ENCODE measurements at regions not wholly inside any gene's neighbourhood (a gene's known extent, or its start where the extent isn't known, plus 50 kb on each side); places are given as distances from the start of the nearest gene placed in this dataset.

DNA sequence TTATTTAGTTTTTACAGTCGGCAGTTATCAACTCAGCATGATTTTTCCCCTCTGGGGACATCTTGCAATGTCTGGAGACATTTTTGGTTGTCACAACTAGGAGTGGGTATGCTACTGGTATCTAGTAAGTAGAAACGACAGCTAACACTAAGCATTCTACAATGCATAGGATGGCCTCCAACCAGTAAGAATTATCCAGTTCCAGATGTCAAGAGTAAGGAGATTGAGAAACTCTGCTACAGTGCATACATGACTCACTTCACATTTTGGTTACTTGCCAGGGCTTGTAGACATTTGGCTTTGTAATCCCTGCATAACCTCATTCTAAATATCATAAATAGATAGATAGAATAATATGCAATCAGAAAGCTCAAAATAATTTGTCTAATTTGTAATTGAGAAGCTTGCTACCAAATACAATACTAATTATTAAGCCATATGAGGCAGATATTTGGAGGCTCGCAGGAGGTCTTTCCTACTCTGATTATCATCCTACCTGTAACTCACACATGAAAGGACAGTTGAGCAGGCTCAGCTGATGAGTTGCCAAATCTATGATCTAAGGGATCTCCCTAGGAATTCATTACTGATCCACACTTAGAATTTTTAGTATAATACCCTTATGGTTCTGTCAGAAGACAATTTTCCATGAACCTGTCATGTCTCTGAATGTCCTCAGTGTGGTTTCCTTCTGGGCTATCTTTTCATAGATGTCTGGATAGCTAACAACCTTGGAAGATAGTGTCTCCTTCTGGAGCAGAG, 346.9 kb upstream of the TLE4 start:
- no peak for FAIRE-seq
- no peak for DNase-seq (ENCODE audit: insufficient read length, low spot score)

DNA sequence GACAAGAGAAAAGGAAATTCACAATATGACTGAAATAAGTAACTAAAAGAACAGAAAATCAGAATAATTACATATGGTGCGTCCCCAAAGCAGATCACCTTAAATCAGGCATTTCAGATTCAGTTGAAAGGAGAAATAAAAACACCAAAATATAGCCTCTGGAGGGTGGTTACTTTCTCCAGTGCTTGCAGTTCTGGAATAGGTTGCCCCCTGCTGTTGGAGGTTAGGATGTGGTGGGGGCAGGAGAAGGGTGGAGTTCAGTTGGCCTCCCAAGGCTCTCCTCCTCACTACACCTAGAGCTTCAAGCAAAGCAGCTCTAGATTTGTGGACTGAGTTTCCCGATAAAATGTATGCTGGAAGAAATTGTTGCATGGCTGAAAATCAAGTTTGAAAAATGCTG, 338.2 kb upstream of the TLE4 start:
- FAIRE-seq (no peak), DNase-seq (ENCODE audit: insufficient read length, low spot score) (no peak)

DNA sequence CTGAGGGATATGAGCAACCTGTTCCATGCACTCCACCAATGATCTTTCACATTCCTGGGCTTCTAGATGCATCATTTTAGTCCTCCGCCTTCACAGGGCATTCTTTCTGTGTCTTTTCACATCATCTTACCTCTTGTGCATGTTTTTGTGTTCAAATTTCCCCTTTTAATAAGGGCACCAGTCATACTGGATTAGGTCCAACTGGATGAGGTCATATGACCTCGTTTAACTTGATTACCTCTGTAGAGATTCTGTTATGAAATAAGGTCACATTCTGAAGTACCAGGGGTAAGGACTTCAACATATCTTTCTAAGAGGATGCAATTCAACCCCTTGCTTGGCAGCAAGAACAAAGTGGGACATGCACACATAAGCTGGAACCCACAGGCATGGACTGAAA, 335.3 kb upstream of the TLE4 start:
- DNase-seq (ENCODE audit: insufficient read length, low spot score) (no peak), FAIRE-seq (no peak)

DNA sequence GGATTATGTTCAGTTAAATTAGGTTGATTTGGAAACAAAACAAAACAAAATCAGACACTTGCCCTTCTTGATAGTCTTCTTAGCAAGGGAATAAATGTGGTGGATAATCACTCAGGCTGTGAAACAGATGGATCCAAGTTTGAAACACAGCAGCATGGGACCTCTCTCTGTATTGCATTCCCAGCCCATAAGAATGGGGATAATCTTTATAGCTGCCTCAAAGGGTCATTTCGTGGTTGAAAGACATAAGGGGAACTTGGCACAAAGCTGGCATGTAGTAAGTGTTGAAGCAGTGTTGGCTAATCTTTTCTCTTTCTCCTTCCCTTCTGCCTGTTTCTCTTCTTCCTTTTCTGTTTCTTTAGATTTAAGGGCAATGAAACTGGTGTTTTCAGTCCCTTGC, 333.9 kb upstream of the TLE4 start:
- FAIRE-seq (no peak), DNase-seq (ENCODE audit: insufficient read length, low spot score) (no peak)

DNA sequence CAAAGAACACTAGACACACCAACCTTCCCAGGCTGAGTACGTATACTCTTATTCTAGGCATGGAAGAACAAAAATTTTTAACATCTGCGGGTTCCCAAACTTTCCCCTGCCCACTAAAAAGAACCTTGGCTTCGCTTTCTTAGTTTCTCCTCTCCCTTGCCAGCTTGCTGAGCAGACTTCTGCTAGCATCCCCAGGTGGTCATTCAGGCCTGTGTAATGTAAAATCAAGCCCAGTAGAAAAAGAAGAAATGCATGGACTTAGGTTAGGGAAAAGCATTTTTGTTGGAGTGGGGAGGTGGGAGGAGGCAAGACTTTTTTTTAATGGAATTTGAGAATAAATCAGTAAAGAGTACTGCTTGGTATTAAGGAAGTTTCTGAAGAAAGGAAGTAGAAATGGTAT, 331.0 kb upstream of the TLE4 start:
- DNase-seq (ENCODE audit: insufficient read length, low spot score) (no peak), FAIRE-seq (no peak)

DNA sequence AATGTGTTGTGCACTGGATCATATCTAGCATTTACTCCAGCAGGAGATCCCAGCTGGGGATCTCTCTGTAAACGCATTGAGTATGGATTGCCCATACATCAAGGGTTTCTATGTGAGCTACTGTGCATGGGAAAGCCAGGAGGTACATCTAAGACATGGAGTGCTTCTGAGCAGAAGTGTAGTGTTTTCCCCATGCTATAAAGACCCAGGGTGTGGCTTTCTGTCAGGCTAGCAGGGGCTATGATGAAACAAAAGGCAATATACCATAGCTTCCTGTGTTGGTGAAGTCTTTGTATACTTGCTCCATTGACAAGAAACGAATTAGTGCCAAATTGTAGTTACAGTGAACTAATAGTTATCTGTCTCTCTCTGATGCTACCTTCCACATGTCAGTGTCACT, 329.3 kb upstream of the TLE4 start:
- no peak for FAIRE-seq
- no peak for DNase-seq (ENCODE audit: insufficient read length, low spot score)

DNA sequence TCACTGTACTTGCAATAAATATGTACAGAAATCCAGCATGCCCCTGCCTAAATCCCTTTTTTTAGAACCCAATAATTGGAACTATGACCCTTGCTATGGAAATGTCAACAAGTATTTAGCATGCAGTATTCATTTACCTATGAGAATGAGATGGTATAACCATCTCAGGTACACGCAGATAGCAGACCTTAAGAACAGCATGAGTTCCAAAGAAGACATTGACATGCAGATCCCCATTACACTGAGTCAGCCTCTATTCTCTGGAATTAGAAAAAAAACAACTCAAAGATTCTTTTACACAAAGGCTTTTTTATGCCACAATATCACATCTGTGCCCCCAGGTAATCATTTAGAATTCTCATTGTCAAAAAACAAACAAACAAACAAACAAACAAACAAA, 325.6 kb upstream of the TLE4 start:
- no peak for FAIRE-seq

DNA sequence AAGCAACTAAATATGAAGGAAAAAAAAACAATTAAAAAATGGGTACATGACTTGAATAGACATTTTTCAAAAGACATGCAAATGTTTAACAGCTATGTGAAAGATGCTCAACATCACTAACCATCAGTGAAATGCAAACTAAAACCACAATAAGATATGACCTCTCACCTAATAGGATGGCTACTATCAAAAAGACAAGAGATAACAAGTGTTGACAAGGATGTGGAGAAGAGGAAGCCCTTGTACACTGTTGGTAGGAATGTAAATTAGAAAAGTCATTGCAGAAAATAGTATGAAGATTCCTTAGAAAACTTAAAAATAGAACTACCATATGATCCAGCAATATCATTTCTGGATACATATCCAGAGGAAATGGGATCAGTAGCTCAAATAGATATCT, 324.7 kb upstream of the TLE4 start:
- FAIRE-seq, result no peak
- DNase-seq (ENCODE audit: insufficient read length, low spot score), result no peak

More for the DNA sequence above, 325.6 kb upstream of the TLE4 start:
- no peak for DNase-seq (ENCODE audit: insufficient read length, low spot score)

DNA sequence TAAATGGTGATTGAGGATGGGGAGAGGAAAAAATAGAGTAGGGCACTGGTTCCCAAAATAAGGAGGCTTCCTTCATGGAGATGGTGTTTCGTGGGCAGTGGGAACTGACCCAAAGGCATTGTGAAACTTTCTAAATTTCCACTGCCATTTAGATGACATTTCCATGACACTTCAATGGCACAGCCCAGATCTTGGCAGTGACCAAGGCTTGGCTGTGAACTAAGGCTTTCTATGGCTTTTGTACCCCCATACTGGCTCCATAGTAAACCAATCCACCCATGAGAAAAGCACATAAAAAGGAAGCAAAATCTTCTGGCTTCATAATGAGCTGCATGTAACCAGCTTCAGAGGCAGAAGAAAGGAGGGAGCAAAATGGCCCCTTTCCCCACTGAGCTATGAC, 321.0 kb upstream of the TLE4 start:
- FAIRE-seq, result no peak
- DNase-seq (ENCODE audit: insufficient read length, low spot score), result no peak

DNA sequence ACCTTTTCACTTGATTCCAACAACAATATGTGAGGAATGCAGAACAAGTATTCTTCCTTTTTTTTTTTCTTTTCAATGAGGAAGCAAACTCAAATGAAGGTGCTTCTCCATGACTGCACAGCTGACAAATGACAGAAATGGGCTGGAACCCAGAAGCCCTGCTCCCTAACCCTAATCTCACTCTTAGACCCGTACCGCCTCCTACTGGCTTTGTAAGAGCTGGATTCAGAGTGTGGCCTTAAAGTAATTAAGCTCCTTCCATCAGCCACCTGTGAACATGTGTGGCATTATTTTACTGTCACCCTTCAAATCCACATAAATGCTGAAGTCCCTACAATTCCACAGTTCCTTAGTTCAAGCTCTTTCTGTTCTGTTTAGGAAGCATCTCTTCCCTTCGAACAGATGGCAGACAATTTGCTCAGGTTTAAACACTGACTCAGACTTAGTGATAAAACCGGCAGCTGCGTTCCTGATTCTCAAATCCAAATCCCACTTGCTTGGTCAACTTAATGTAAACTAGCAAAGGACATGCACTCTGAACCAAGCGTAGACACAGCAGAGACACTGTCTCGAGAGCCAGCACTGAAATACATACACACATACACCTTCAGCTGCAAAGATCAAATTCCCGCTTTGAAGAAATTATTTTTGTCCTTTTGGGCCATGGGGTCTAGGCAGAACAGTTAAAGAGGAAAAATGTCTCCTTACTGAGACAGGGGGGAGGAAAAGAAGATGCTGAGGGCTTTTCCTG, 316.7 kb upstream of the TLE4 start:
- DNase-seq (ENCODE audit: insufficient read length, low spot score) (no peak), FAIRE-seq (no peak)

DNA sequence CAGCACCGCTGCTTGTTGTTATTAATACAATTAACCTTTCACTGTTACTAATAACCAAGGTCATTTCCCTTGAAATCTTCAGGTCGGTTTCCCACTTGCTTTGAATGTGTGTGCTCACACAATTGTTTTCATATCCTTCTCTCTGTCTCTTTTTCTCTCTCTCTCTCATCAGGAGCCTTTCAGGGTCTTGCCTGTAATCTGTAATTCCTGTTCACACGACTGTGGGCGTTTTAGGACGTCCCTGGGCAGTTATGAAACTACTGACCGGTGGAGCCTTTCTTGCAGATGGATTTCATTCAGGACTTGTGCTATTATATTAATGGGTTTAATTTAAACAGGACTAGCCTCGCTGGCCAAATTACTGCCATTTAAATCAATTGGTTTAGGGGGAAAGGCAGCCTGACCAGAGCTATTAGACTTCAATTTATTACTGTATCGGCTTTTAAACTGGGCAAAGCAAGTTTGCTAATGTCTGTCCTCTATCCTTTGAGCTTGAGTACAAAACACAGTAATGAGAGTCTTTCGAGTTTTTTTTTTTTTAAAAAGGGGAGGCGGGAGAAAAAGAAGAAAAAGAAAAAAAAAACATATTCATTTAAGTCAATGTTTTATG, 316.0 kb upstream of the TLE4 start:
- FAIRE-seq, result no peak
- DNase-seq (ENCODE audit: insufficient read length, low spot score), result no peak

DNA sequence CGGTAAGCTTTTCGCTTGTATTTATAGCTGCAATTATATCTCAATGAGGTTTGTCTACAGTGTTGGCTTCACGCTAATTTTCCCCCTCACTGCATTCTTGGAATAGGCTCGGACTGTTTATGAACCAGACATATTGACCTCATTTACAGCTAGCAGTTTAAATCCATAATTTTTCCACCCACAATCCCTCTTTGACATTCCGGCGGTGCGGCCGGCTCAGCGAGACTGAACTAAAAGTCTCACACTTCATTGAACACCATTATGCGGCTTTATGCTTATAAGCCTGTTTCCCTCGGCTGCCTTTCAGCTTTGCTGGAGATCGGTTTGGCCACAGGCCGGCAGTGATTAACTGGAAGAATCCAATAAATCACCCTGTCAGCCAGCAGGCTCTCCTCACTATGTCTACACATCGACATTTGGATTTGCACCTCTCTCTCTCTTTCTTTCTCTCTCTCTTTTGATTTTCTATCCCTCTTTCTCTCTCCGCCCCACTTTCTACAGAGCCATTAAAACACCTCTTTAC, 315.0 kb upstream of the TLE4 start:
- DNase-seq (ENCODE audit: insufficient read length, low spot score) (no peak), FAIRE-seq (no peak)

DNA sequence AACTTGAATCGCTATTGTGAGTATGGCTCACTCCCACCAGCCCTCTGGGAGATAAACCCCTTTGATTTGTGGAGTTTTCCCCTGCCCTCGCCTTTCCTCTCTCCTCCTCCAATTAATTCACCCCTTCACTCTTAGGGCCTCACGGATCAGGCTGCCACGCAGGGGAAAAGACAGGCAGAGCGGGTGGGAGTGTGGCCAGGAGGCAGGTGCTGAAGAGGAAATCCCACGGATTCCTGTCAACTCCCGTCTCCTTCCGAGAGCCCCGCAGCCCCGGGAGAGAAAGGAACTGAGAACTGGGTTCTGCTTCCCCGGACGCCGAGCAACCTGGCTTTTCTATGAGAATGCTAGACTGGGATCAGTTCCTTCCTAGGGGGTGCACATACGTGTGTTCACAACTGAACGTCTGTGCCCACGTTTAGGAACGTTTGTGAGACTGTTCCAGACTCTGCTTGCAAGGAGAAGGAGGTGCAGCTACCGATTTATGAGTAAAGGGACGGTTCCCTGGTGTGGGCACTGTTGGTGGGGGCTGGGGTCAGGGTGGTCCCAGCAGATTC, 314.5 kb upstream of the TLE4 start:
- DNase-seq (ENCODE audit: insufficient read length, low spot score) (no peak), FAIRE-seq (no peak)

DNA sequence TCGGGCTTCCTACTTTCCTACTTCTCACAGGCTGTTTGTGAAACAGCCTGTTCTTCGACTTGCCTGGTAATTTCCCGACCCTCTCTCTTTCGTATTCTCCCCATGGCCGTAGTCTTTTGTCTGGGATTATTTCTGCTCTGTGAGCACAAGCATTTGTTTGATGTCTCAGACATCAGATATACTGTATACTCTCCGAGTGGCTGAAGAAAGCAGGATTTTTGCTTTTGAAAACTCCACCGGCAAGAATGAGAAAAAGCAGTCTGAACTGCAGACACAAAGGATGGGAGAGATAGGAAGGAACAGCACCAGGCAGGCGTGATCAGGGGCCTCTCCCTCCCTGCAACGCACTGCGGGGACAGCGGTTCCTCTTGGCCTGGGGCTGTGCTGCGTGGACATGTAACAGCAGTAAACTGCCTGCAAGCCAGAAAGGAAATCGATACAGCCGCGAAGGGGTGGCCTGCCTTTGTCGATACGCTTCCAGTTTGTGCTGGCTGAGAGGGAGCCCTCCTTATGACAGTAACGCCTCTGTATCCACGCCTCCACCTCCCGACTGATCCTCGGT, 313.9 kb upstream of the TLE4 start:
- DNase-seq (ENCODE audit: insufficient read length, low spot score) (no peak), FAIRE-seq (no peak)

DNA sequence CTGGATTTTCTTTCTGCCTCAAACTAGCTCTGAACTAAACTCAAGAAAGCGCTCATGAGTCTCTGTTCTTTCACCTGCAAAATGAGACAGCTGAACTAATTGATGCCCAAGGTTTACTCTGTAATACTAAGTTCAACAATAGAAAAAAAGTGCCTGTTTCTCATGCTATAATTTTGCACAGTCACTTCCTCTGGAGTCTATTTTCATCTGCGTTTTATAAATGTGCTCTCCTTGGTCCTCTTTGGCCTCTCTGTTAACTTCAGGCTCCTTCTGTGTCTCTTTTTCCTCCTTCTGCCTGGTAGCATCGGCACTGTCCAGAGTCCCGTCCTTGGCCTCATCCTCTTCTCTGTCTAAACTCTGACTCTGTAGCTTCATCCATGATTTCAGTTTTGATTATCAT, 311.9 kb upstream of the TLE4 start:
- DNase-seq (ENCODE audit: insufficient read length, low spot score) (no peak), FAIRE-seq (no peak)

DNA sequence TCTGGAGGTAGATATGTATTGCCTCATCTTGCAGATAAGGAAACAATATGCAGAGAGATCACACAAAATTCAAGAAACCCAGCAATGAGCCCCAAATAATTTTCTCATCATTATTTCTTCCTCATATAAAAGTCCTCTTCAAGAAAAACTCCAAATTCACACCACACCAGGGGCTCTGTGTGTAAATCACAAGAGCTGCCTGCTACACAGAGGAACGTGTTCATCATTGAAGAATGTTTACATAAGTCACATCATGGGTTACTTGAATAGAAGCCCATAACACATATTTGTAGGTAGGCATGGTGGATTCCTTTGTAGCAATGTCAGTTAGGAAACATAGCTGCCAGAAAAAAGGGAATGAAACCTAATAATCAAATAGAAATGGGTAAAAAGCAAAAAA, 308.1 kb upstream of the TLE4 start:
- FAIRE-seq (no peak), DNase-seq (ENCODE audit: insufficient read length, low spot score) (no peak)

DNA sequence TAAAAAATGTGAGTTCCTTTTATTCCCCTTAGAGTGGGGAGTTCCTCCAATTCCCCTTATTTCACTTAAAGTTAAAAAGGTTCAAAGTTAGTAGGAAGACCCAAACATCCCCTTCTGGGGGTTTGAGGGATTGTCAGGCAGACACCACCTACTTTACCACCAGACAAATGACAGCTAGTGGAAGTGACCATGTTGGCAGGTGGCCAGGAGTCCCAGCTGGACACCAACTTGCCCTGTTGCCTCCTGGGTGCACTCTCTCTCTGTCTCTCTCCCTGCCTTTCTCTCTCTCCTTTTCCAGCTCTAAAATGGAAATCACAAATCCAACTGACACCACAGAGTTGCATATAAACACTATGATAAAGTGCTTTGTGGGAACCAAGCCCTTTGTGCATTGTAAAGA, 307.7 kb upstream of the TLE4 start:
- DNase-seq (ENCODE audit: insufficient read length, low spot score), result no peak

DNA sequence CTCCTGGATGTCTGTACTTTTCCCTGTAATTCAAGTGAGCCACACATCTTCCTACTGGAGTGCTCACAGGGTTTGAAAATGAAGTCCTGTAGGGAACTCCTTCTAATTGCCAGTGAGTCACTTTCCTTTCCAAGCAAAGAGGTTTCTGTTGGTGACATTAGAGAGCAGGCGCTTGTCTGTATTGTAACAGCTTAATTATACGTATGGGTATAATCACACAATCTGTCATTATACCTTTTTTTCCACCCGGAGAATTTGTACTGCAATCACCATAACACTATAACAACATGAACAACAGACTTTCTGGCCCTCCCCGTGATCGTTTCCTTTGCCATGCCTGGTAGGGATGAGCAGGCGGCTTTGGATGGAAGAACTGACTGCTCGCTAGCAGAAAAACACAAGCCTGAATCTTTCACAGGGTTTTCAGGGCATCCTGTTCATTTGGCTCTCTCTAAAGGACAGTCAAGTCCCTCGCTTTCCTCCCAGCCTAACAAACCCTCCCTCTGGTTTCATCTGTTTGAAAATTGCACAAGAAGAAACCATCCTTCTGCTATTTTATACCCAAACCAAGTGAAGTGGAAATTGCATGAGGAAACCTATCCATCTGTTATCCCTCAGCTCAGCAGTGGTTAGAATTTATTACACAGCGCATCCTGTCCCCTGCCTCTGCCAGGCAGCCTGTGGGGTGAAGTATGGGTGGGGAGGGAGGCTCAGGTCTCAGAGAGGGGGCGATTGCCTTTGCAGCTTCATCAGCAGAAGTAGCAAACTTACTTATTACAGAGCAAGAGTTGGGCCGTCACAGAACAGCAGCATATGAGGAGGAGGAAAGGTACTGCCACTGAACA, 307.0 kb upstream of the TLE4 start:
- DNase-seq (ENCODE audit: insufficient read length, low spot score), result no peak
- FAIRE-seq, result no peak

More for the DNA sequence above, 307.7 kb upstream of the TLE4 start:
- FAIRE-seq, result no peak

DNA sequence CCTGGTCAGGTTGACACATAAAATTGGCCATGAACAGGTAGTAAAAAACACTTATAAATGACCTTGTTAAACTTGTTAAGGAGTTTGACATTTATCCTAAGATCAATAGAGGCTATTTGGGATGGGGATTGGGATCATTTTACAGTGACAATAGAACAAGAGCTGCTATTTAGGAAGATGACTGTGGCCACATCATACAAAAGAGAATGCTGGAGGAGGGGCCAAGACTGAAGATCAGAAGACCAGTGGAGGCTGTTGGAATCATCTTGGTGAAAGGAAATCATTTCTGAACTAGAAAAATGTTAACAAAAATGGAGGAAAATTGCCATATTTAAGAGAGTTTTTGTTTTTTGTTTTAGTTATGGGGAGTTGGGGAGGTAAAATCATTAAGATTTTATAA, 304.8 kb upstream of the TLE4 start:
- DNase-seq (ENCODE audit: insufficient read length, low spot score), result no peak
- FAIRE-seq, result no peak

DNA sequence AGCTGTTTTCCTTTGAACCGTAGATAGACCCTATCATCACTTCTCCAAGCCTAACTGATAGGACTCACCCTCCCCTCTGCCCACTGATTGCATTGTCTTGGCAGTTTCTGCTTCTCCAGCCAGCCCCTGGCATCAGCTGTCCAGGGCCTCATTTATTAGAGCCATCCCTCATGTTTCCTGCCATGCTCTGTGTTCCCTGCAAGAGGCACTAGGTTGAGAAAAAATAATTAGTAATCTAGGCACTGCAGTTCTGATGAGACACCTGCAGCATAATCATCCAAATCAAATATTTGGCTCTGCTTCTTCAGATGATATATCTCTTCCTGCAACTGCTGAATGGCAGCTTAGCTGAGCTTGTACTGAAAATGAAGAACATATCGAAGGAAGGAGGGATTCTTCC, 303.0 kb upstream of the TLE4 start:
- DNase-seq (ENCODE audit: insufficient read length, low spot score) (no peak), FAIRE-seq (no peak)
